ENCODE measurements at regions not wholly inside any gene's neighbourhood (a gene's known extent, or its start where the extent isn't known, plus 50 kb on each side); places are given as distances from the start of the nearest gene placed in this dataset.

- TF ChIP-seq CTCF (conservative IDR thresholded peaks at IDR 0.05; ENCODE audit: low read length) (no peak), EZH2phosphoT487 (IDR thresholded peaks at IDR 0.05; ENCODE audit: borderline replicate concordance, low read depth, low read length) (no peak)
These were observed 146.1 kb upstream of the PBDC1 start for GRCh38 chrX:76026751-76027150.

All from OCI-LY7 (cell line).